ENCODE measurements at regions not wholly inside any gene's neighbourhood (a gene's known extent, or its start where the extent isn't known, plus 50 kb on each side); places are given as distances from the start of the nearest gene placed in this dataset.

GRCh38 chr4:126058596-126058995 lies 743.8 kb downstream of the FAT4 start:
- DNase-seq: no peak

- no peak for DNase-seq
Observed at GRCh38 chr4:126061655-126062054, 746.9 kb downstream of the FAT4 start.

GRCh38 chr4:126065016-126065415 lies 750.3 kb downstream of the FAT4 start:
- no peak for DNase-seq

GRCh38 chr4:126071346-126072333 lies 756.9 kb downstream of the FAT4 start:
- DNase-seq: peak; percentile 67 to 69

GRCh38 chr4:126081336-126081735 lies 766.6 kb downstream of the FAT4 start:
- no peak for DNase-seq

GRCh38 chr4:126086041-126086440 lies 771.3 kb downstream of the FAT4 start:
- DNase-seq: no peak

- DNase-seq: no peak
Observed at GRCh38 chr4:126087101-126087500, 772.3 kb downstream of the FAT4 start.

- peak; percentile 15 to 27 for DNase-seq
Observed at GRCh38 chr4:126097155-126097799, 782.5 kb downstream of the FAT4 start.

GRCh38 chr4:126106658-126107057 lies 791.9 kb downstream of the FAT4 start:
- no peak for DNase-seq

GRCh38 chr4:126109836-126110235 lies 795.1 kb downstream of the FAT4 start:
- no peak for DNase-seq

- no peak for DNase-seq
Observed at GRCh38 chr4:126113058-126113457, 798.3 kb downstream of the FAT4 start.

- no peak for DNase-seq
Observed at GRCh38 chr4:126123611-126124325, 809.0 kb downstream of the FAT4 start.

GRCh38 chr4:126124818-126125217 lies 810.1 kb downstream of the FAT4 start:
- no peak for DNase-seq

- DNase-seq: no peak
Observed at GRCh38 chr4:126130215-126130614, 815.5 kb downstream of the FAT4 start.

- DNase-seq: no peak
Observed at GRCh38 chr4:126136922-126137781, 822.4 kb downstream of the FAT4 start.

- no peak for DNase-seq
Observed at GRCh38 chr4:126137782-126138170, 823.0 kb downstream of the FAT4 start.

- no peak for DNase-seq
Observed at GRCh38 chr4:126144543-126145237, 829.9 kb downstream of the FAT4 start.

GRCh38 chr4:126168484-126168883 lies 853.7 kb downstream of the FAT4 start:
- no peak for DNase-seq

- DNase-seq: no peak
Observed at GRCh38 chr4:126172126-126172525, 857.4 kb downstream of the FAT4 start.

GRCh38 chr4:126174627-126175026 lies 859.9 kb downstream of the FAT4 start:
- no peak for DNase-seq

GRCh38 chr4:126180642-126181041 lies 865.9 kb downstream of the FAT4 start:
- DNase-seq: no peak

- DNase-seq: no peak
Observed at GRCh38 chr4:126182336-126182735, 867.6 kb downstream of the FAT4 start.
